ENCODE measurements at regions not wholly inside any gene's neighbourhood (a gene's known extent, or its start where the extent isn't known, plus 50 kb on each side); places are given as distances from the start of the nearest gene placed in this dataset.
A peak's percentile ranks its signal among the peaks of the same experiment; 100 is the strongest.
"Not testable (repeated sequence)": the region's sequence is repeated elsewhere in the genome, so short reads cannot be mapped to it uniquely, and the experiment has no call there.

- no peak for DNase-seq (ENCODE audit: low spot score)
Measured at GRCh38 chr14:48008646-48009045, 333.2 kb upstream of the MDGA2 start.

DNA sequence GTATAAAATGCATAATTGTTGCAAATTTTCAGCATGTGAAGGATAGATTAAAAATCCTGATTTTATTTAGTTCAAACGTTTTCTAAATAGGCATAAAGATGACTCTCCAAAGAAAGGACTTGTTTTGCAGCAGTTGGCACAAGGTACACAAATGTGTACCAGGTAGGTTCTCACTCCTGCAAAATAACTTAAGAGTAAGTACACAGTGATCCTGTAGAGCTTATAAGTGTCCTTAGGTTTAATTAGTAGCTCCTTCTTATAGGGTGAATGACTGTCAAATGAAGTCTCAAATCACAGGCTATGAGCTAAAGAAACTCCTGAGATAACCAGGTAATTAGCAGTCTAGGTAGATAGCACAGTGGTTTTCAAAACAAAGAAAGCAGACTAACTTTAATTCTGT, 330.6 kb upstream of the MDGA2 start:
- DNase-seq (ENCODE audit: low spot score), result no peak

- DNase-seq (ENCODE audit: low spot score), result no peak
Measured at GRCh38 chr14:47993883-47994282, 318.5 kb upstream of the MDGA2 start.

- DNase-seq (ENCODE audit: low spot score), result no peak
Measured at GRCh38 chr14:47988175-47988574, 312.8 kb upstream of the MDGA2 start.

DNA sequence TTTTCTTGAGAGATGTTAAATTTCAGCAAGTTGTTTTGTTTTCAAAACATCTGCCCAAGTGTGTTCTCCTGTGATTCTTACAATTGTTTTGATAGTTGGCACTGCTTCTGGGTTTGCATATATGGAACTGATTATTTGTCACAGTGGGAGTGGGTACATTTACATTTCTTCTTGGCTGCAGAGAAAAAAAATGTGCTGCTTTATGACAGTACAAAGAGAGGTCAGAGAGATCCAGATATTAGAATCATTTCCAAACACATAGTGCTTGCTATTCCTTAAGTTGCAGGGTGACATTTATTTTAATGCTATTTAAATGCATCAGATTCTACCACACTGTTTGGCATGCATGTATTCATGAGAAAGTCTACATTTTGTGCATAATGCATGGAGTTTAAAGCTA, 303.5 kb upstream of the MDGA2 start:
- DNase-seq (ENCODE audit: low spot score), result no peak

DNA sequence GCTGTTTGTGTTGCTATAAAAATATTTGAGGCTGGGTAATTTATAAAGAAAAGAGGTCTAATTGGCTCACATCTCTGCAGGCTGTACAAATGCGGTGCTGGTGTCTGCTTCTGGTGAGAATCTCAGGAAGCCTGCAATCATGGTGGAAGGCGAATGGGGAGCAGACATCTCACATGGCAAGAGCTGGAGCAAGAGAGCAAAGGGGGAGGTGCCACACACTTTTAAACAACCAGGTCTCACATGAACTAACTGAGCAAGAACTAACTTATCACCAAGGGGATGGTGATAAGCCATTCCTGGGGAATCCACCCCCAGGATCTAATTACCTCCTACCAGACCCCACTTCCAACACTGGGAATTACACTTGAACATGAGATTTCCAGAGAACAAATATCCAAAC, 300.7 kb upstream of the MDGA2 start:
- DNase-seq (ENCODE audit: low spot score), result no peak

DNA sequence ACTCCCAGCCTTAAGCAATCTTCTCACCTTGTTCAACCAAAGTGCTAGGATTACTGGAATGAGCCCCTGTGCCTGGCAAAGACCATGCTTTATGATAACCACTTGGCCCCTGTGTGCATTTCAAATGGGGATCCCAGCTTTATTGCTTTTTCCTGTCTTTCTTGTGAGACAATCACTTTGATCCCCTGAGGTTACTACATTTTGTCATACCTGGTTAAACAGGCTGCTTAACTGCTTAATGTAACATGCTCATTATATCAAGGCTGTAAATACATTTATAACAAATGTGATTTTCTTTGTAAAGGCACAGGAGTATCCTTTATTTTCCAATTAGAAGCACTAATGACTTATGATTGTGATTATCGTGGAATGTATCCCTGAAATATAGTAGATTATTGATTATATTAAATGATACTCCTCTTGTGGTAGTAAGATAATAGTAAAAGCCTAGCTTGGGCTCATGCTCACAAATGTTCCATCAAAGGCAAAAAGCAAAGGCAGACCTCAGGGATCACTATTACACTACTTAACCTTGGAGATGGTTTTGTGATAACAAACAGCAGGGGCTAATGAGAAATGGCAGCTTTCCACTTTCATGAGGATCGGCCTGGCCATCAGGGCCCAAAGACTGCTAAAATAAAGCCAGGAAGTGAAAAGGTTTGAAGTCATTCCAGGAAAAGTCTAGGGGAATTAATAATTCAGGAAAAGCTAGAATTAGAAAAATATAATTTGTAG, 290.8 kb upstream of the MDGA2 start:
- no peak for DNase-seq (ENCODE audit: low spot score)

GRCh38 chr14:47961634-47962033, 286.2 kb upstream of the MDGA2 start:
- DNase-seq (ENCODE audit: low spot score), result no peak

- no peak for DNase-seq (ENCODE audit: low spot score)
Measured at GRCh38 chr14:47959740-47960139, 284.3 kb upstream of the MDGA2 start.

DNA sequence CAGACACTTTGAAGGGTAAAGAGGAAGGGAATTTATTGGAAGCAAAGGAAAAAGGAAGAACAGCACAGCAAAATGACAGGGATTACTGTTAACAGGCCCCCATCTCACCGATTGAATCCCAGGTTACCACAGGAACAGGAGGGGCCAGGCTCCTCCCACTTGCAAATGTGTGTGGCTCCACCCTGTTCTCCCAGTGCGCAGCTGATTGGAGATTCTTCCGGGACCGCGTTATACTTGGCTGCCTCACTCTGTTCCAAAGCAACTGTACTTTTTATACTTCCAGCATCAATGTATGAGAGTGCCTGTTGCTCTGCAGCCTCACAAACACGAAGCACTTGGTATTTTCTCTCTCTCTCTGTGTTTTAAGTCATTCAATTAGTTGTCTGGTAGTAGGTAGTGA, 273.6 kb upstream of the MDGA2 start:
- no peak for DNase-seq (ENCODE audit: low spot score)

DNA sequence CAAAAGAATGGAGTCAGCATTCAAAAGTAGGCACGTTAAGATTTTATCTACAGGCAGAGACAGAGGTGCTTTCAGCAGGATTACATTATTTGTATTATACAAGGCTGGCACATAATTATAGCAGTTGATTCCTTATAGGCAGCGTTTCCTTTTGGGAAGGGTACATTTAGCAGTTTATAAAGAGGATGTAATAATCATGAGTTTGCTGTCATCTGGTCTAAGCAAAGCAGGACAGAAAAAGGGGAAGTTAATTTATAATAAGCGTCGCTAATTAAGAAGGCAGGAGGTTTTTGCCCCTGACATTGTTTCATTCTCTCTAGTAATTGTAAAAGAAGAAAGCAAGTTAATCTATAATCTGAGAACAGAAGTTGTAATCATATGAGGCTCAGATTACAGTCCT, 259.9 kb upstream of the MDGA2 start:
- no peak for DNase-seq (ENCODE audit: low spot score)

GRCh38 chr14:47929334-47929733, 253.9 kb upstream of the MDGA2 start:
- no peak for DNase-seq (ENCODE audit: low spot score)

DNA sequence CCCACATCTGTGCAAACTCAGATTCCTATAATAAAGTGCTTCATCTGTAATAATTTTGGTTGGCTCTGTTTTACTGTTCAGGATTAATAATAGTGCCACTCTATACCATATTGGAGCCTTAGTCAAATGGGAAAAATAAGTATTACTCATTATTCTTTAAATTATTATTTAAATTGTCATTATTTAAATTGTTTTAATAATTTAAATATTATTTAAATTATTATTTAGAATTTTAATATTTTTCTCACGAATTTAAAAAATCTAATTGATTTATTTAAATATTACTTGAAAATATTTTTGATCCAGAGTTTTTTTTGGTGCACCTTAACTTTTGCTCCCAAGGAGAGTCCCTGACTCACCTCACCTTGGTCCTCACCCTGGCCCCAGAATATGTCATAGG, 245.7 kb upstream of the MDGA2 start:
- DNase-seq (ENCODE audit: low spot score), result no peak

DNA sequence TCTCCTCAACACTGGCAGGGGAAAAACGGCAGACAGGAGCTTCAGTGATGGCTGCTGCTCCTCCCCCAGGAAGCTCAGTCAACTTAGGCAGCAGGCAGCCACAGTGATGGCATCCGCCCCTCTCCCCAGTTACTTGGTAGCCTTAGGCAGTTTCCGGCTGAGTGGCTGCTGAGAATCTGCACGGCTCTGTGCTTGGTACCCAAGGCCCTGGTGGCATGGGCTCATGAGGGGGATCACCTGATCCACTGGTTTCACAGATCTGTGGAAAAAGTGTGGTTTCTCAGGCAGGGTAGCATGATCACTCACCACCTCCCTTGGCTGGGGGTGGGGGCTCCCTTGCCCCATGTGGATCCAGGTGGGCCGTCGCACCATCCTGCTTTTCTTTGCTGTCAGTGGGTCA, 244.6 kb upstream of the MDGA2 start:
- no peak for DNase-seq (ENCODE audit: low spot score)

- no peak for DNase-seq (ENCODE audit: low spot score)
Measured at GRCh38 chr14:47919334-47919846, 244.0 kb upstream of the MDGA2 start.

GRCh38 chr14:47917344-47917954, 242.0 kb upstream of the MDGA2 start:
- peak; percentile 27 for DNase-seq (ENCODE audit: low spot score)

GRCh38 chr14:47901141-47901540, 225.7 kb upstream of the MDGA2 start:
- not testable (repeated sequence) for DNase-seq (ENCODE audit: low spot score)

DNA sequence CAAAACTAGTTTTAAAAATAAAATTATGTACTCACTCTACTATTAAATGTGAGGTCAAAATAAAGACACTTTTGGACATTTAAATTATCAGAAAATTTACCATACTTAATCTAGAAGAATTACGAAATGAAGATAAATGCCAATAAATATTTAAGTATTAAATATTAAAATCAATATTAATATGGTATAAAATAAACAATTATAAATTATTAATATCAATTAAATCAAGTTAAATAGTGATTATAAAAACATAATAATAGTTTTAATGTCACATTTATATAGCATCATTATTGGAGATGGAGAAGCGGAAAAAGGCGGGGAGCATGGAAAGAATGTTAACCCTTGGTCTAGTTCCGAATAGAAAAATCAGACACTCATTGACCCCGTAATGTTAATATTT, 224.3 kb upstream of the MDGA2 start:
- DNase-seq (ENCODE audit: low spot score), result no peak

- DNase-seq (ENCODE audit: low spot score), result no peak
Measured at GRCh38 chr14:47874350-47874749, 198.9 kb upstream of the MDGA2 start.

DNA sequence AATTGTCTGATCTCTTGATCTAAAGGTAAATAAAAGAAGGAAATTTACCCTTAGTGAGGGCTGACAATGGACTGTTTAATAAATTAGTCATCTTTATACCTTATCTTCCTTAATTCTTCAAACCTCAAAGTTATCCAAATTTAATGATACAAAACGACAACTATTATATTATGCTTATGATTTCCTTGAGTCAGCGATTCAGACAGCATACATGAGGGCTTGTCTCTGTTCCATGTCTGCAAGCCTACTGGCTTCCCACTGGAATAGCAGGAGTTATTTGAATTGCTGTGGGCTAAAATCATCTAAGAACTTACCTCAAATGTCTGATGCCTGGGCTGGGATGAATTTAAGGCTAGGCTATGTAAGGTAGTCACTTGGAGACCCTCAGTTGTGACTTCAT, 197.2 kb upstream of the MDGA2 start:
- no peak for DNase-seq (ENCODE audit: low spot score)

DNA sequence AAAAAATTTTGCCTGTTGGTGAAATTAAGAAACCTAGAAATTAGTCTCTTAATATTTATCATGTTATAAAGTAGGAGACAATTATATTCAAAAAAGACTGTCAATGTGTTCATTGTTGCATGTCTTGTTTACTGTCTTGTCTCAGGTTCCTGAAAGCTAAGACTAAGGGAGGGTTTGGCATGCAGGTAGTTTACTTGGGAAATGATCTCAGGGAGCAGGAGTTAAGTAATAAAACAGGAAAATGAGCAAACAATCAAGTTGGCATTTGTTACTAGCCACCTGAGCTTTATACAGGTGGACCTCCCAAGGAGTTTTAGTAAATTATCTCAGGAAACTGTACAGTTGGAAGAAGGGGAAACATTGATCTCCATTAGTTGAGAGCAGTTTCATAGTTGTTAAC, 188.0 kb upstream of the MDGA2 start:
- no peak for DNase-seq (ENCODE audit: low spot score)

DNA sequence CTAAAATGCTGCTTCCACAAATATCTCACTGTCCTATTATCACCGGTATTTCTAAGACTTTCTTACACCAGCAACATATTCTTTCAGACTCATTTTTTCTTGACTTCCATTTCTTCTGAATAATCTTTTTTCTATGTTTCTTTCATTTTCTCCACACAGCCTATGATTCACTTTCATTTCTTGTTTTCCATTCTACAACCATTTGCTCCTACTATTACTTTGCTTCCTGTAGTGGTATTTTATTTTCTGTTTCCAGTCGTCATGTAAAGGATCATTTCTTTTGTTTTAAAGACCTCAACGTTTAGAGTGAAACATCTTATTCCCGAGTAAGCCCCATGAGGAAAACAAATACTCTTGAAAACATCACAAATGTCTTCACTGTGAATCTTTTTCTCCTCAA, 182.2 kb upstream of the MDGA2 start:
- DNase-seq (ENCODE audit: low spot score), result no peak

- DNase-seq (ENCODE audit: low spot score), result no peak
Measured at GRCh38 chr14:47852278-47852677, 176.9 kb upstream of the MDGA2 start.

DNA sequence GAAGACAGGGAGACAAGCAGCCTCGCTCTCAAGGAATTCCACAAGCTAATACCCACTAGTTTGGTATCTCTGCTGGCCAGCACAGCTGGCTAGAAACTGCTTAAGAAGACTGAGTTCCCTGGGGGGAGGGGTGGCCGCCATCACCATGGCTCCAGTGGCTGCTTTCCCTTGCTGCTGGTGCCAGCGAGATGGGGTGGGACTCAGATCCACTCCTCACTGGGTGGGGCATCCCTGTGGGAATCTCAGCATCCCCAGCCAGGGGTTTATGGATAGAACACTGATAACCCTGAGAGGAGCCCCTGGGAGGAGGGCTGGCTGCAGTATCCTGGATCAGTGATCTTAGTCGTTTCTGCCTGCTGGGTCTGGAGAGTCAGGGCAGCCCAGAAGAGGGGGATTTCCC, 170.6 kb upstream of the MDGA2 start:
- DNase-seq (ENCODE audit: low spot score), result no peak
